GM23338 (cell line): ENCODE measurements at regions not wholly inside any gene's neighbourhood (a gene's known extent, or its start where the extent isn't known, plus 50 kb on each side); places are given as distances from the start of the nearest gene placed in this dataset.

ENCODE experiments used
- ATAC-seq: fragments of 200-7000 bp; cut with Tn5 transposase; 3 replicates; pipeline ENCODE4 v1.9.1; 2020
- DNase-seq: peaks from one replicate; pipeline ENCODE4 v3.0.0-alpha.2; 2015; ENCODE audit warnings: low spot score
- H2AFZ ChIP-seq: fragments of 200-600 bp; sonication (generic); 2 replicates; pipeline ENCODE4 v1.8.0; 2016; ENCODE audit warnings: antibody characterized with exemption, mild to moderate bottlenecking, moderate library complexity
- H3F3A ChIP-seq: fragments of 200-600 bp; sonication (generic); replicated peaks from 2 replicates; pipeline ENCODE4 v1.8.0; 2017; ENCODE audit warnings: antibody characterized with exemption, mixed run types, low read depth
- H3K27ac ChIP-seq: fragments of 200-600 bp; sonication (generic); 2 replicates; pipeline ENCODE4 v1.6.1; 2016; ENCODE audit warnings: low read depth
- H3K27me3 ChIP-seq: fragments of 200-600 bp; sonication (generic); 2 replicates; pipeline ENCODE4 v1.8.0; 2016; ENCODE audit warnings: mild to moderate bottlenecking, mixed run types, moderate library complexity; ENCODE audit not compliant: insufficient read depth
- H3K36me3 ChIP-seq: fragments of 200-600 bp; sonication (generic); 2 replicates; pipeline ENCODE4 v1.8.0; 2016; ENCODE audit warnings: mild to moderate bottlenecking; ENCODE audit not compliant: insufficient read depth
- H3K4me1 ChIP-seq: fragments of 200-600 bp; sonication (generic); 2 replicates; pipeline ENCODE4 v1.8.0; 2016; ENCODE audit warnings: mild to moderate bottlenecking, moderate library complexity; ENCODE audit not compliant: insufficient read depth
- H3K4me2 ChIP-seq: fragments of 200-600 bp; sonication (generic); 2 replicates; pipeline ENCODE4 v1.7.1; 2017; ENCODE audit warnings: mixed run types
- H3K4me3 ChIP-seq: fragments of 200-600 bp; sonication (generic); 2 replicates; pipeline ENCODE4 v1.6.1; 2016; ENCODE audit warnings: mixed run types
- H3K79me2 ChIP-seq: fragments of 200-600 bp; sonication (generic); replicated peaks from 2 replicates; pipeline ENCODE4 v1.8.0; 2017; ENCODE audit warnings: mild to moderate bottlenecking; ENCODE audit not compliant: insufficient read depth
- H3K9me2 ChIP-seq: fragments of 200-600 bp; sonication (generic); 2 replicates; pipeline ENCODE4 v1.8.0; 2017; ENCODE audit not compliant: insufficient read depth
- H4K20me1 ChIP-seq: fragments of 200-600 bp; sonication (generic); replicated peaks from 2 replicates; pipeline ENCODE4 v1.8.0; 2017; ENCODE audit warnings: mild to moderate bottlenecking; ENCODE audit not compliant: insufficient read depth
- H3K27ac Mint-ChIP-seq: 2 replicates; pipeline ENCODE4 v1.8.0; 2020; ENCODE audit warnings: inconsistent platforms, mild to moderate bottlenecking, moderate library complexity, mixed read lengths
- H3K27me3 Mint-ChIP-seq: 3 replicates; pipeline ENCODE4 v1.8.0; 2022; ENCODE audit warnings: low read depth, mild to moderate bottlenecking, moderate library complexity, mixed read lengths, inconsistent platforms; ENCODE audit not compliant: insufficient read depth, poor library complexity
- H3K36me3 Mint-ChIP-seq: 3 replicates; pipeline ENCODE4 v1.8.0; 2021; ENCODE audit warnings: low read depth, mild to moderate bottlenecking, inconsistent platforms, moderate library complexity, mixed read lengths
- H3K4me1 Mint-ChIP-seq: 3 replicates; pipeline ENCODE4 v1.8.0; 2020; ENCODE audit warnings: mild to moderate bottlenecking, inconsistent platforms, mixed read lengths
- H3K4me3 Mint-ChIP-seq: 3 replicates; pipeline ENCODE4 v1.8.0; 2021; ENCODE audit warnings: moderate library complexity, mild to moderate bottlenecking, inconsistent platforms, mixed read lengths
- H3K9me3 Mint-ChIP-seq: 3 replicates; pipeline ENCODE4 v1.8.0; 2020; ENCODE audit warnings: moderate library complexity, mild to moderate bottlenecking, inconsistent platforms, mixed read lengths
- CTCF ChIP-seq, 2 experiments: fragments of 200-600 bp in 1 of 2; sonication (generic) in 1 of 2; conservative IDR thresholded peaks; 2 replicates each; pipeline versions ENCODE4 v1.5.1 to v1.6.1; 2016 to 2017; ENCODE audit warnings: antibody characterized with exemption in 2 of 2, low read depth in 2 of 2, mild to moderate bottlenecking in 2 of 2, moderate library complexity in 1 of 2
- ETS1 ChIP-seq: IDR thresholded peaks from 2 replicates; pipeline ENCODE4 v1.6.1; 2016; ENCODE audit warnings: antibody characterized with exemption
- EZH2 ChIP-seq: fragments of 200-600 bp; sonication (generic); IDR thresholded peaks from one replicate; pipeline ENCODE4 v1.8.0; 2017; ENCODE audit warnings: antibody characterized with exemption, mild to moderate bottlenecking, low read depth; ENCODE audit not compliant: unreplicated experiment
- EZH2phosphoT487 ChIP-seq: fragments of 200-600 bp; sonication (generic); IDR thresholded peaks from one replicate; pipeline ENCODE4 v1.8.1; 2018; ENCODE audit warnings: antibody characterized with exemption; ENCODE audit not compliant: unreplicated experiment
- NANOG ChIP-seq: IDR thresholded peaks from 2 replicates; pipeline ENCODE4 v1.6.1; 2016; ENCODE audit warnings: antibody characterized with exemption, borderline replicate concordance
- POLR2AphosphoS5 ChIP-seq: IDR thresholded peaks from 2 replicates; pipeline ENCODE4 v1.6.1; 2016; ENCODE audit warnings: antibody characterized with exemption, low read depth
- REST ChIP-seq: IDR thresholded peaks from one replicate; pipeline ENCODE4 v1.6.1; 2018; ENCODE audit warnings: antibody characterized with exemption; ENCODE audit not compliant: unreplicated experiment
- STAT1 ChIP-seq: IDR thresholded peaks from one replicate; pipeline ENCODE4 v1.6.1; 2016; ENCODE audit warnings: antibody characterized with exemption; ENCODE audit not compliant: unreplicated experiment
- ZNF114 ChIP-seq: fragments of 250-450 bp; sonication (Bioruptor Pico); IDR thresholded peaks from 2 replicates; pipeline ENCODE4 v1.5.0; 2020; ENCODE audit warnings: mild to moderate bottlenecking, moderate library complexity
- ZNF331 ChIP-seq: fragments of 250-450 bp; sonication (Bioruptor Pico); IDR thresholded peaks from 2 replicates; pipeline ENCODE4 v1.5.0; 2020; ENCODE audit warnings: low read depth, mild to moderate bottlenecking, moderate library complexity

GRCh38 chr20:1807394-1807793 is 87.8 kb upstream of the SIRPA start:
- no peaks in the 10 kb centered on the region for H3K36me3 ChIP-seq
- Mint-ChIP-seq H3K36me3 (peaks cover 4% of the 10 kb centered on the region; the same call in 1 of the 3 replicates), H3K4me3 (no peak overlapping the region), H3K27ac (no peak overlapping the region), H3K27me3 (peaks cover 35% of the 10 kb centered on the region), H3K9me3 (no peaks in the 10 kb centered on the region), H3K4me1 (peaks cover 58% of the 10 kb centered on the region)
- no peak for DNase-seq
- no peak overlapping the region for H3K27ac ChIP-seq
- peaks cover 30% of the 10 kb centered on the region for H3K4me1 ChIP-seq
- H3K27me3 ChIP-seq = peaks cover 32% of the 10 kb centered on the region
- peaks cover 8% of the 10 kb centered on the region; the same call in 1 of the 2 replicates for H3F3A ChIP-seq
- TF ChIP-seq STAT1 = no peak
- ATAC-seq = no peak
- no peak overlapping the region for H3K4me2 ChIP-seq
- no peak overlapping the region for H2AFZ ChIP-seq
- no peak overlapping the region for H3K4me3 ChIP-seq
- no peaks in the 10 kb centered on the region for H3K79me2 ChIP-seq
- no peaks in the 10 kb centered on the region for H4K20me1 ChIP-seq
- no peaks in the 10 kb centered on the region for H3K9me2 ChIP-seq

GRCh38 chr20:1806456-1806855 is 88.8 kb upstream of the SIRPA start:
- H2AFZ ChIP-seq = no peak overlapping the region
- Mint-ChIP-seq H3K4me1 (peaks cover 60% of the 10 kb centered on the region), H3K27ac (no peak overlapping the region), H3K9me3 (no peaks in the 10 kb centered on the region), H3K27me3 (peaks cover 38% of the 10 kb centered on the region), H3K4me3 (no peak overlapping the region), H3K36me3 (peaks cover 4% of the 10 kb centered on the region; the same call in 1 of the 3 replicates)
- H3K27ac ChIP-seq = no peak overlapping the region
- H3K4me1 ChIP-seq = peaks cover 30% of the 10 kb centered on the region
- H3F3A ChIP-seq = peaks cover 8% of the 10 kb centered on the region; the same call in 1 of the 2 replicates
- H3K36me3 ChIP-seq = no peaks in the 10 kb centered on the region
- H3K27me3 ChIP-seq = peaks cover 40% of the 10 kb centered on the region
- no peak overlapping the region for H3K4me2 ChIP-seq
- H4K20me1 ChIP-seq = no peaks in the 10 kb centered on the region
- no peaks in the 10 kb centered on the region for H3K9me2 ChIP-seq
- DNase-seq = peak; percentile 21
- ATAC-seq = no peak
- H3K4me3 ChIP-seq = no peak overlapping the region
- no peaks in the 10 kb centered on the region for H3K79me2 ChIP-seq
- TF ChIP-seq ZNF114 (CRISPR knock-in tag) (no peak), REST (no peak), ETS1 (no peak), POLR2AphosphoS5 (no peak), EZH2 (no peak), EZH2phosphoT487 (no peak), ZNF331 (CRISPR knock-in tag) (no peak), CTCF (conservative IDR thresholded peaks at IDR 0.05; ENCODE audit: low read depth in 2 of 2) (no peak), NANOG (no peak)
